ENCODE measurements at regions not wholly inside any gene's neighbourhood (a gene's known extent, or its start where the extent isn't known, plus 50 kb on each side); places are given as distances from the start of the nearest gene placed in this dataset.

DNA sequence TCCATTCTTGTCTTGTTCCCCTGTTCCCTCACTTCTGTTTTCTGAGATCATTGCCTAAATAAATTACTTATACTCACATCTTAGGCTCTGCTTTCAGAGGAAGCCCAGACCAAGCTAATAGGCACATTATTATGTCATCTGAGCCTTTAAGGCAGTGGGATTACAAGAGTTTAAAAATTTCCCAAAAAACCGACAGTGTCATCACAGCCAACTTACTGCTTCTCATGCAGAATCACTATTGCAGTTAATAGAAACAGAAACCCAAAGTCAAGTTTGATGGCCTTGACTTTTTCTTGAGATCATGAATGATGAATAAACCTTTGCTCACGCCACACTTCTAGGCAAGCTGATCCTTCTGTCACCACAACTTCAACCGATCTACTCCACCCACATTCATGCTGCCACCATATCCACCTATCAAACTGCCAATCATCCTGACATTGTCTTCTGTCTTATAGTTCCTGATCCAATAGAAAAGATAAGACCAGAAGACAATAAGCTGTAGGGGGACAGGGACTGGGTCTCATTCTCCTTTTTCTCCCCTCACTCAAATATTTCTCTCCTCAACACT, 142.7 kb upstream of the CREB1 start:
- no peak for TF ChIP-seq CTCF (conservative IDR thresholded peaks at IDR 0.05)
- TF ChIP-seq EZH2 (IDR thresholded peaks at IDR 0.05; ENCODE audit: low read depth): no peak

Measured in PC-9 (cell line).